Neuronal stem cell (in vitro differentiated cells): ENCODE measurements at regions not wholly inside any gene's neighbourhood (a gene's known extent, or its start where the extent isn't known, plus 50 kb on each side); places are given as distances from the start of the nearest gene placed in this dataset.
A peak's percentile ranks its signal among the peaks of the same experiment; 100 is the strongest.

Source experiments
- DNase-seq: peaks from one replicate; pipeline ENCODE4 v3.0.0-alpha.2; 2013; ENCODE audit warnings: low spot score
- H2AFZ ChIP-seq: one replicate; pipeline ENCODE4 v1.6.1; 2013; ENCODE audit warnings: mild to moderate bottlenecking, low read length, inconsistent platforms
- H2AK5ac ChIP-seq: 2 replicates; pipeline ENCODE4 v1.6.1; 2013; ENCODE audit warnings: low read depth, mild to moderate bottlenecking, inconsistent platforms, low read length, moderate library complexity, mixed read lengths
- H2BK120ac ChIP-seq: 2 replicates; pipeline ENCODE4 v1.6.1; 2013; ENCODE audit warnings: low read depth, mild to moderate bottlenecking, inconsistent platforms, low read length, moderate library complexity, mixed read lengths
- H2BK12ac ChIP-seq: one replicate; pipeline ENCODE4 v1.6.1; 2013; ENCODE audit warnings: low read length, inconsistent platforms
- H2BK15ac ChIP-seq: 2 replicates; pipeline ENCODE4 v1.6.1; 2013; ENCODE audit warnings: mild to moderate bottlenecking, low read length, inconsistent platforms, mixed read lengths
- H2BK5ac ChIP-seq: one replicate; pipeline ENCODE4 v1.6.1; 2013; ENCODE audit warnings: inconsistent platforms, mild to moderate bottlenecking, low read length, moderate library complexity
- H3K14ac ChIP-seq: one replicate; pipeline ENCODE4 v1.6.1; 2013; ENCODE audit warnings: low read length, inconsistent platforms
- H3K18ac ChIP-seq: 2 replicates; pipeline ENCODE4 v1.6.1; 2013; ENCODE audit warnings: low read length, inconsistent platforms
- H3K23ac ChIP-seq: 2 replicates; pipeline ENCODE4 v1.6.1; 2013; ENCODE audit warnings: low read depth, mild to moderate bottlenecking, mixed read lengths, low read length, inconsistent platforms; ENCODE audit not compliant: poor library complexity
- H3K27ac ChIP-seq: replicated peaks from 3 replicates; pipeline ENCODE4 v1.5.1; 2013; ENCODE audit warnings: low read length, inconsistent platforms
- H3K27me3 ChIP-seq, 3 experiments: 2 replicates each; pipeline ENCODE4 v1.6.1; 2013; ENCODE audit warnings: low read length in 3 of 3, mild to moderate bottlenecking in 2 of 3, inconsistent platforms in 1 of 3, low read depth in 1 of 3, mixed read lengths in 1 of 3, moderate library complexity in 1 of 3; ENCODE audit not compliant: control insufficient read depth in 3 of 3, insufficient read depth in 3 of 3
- H3K36me3 ChIP-seq, 2 donors: replicated peaks in 1 of 2; 2 replicates each; pipeline ENCODE4 v1.6.1; 2013; ENCODE audit warnings: low read length in 2 of 2; ENCODE audit not compliant: control insufficient read depth in 2 of 2, insufficient read depth in 2 of 2
- H3K4ac ChIP-seq: 2 replicates; pipeline ENCODE4 v1.6.1; 2013; ENCODE audit warnings: inconsistent platforms, mild to moderate bottlenecking, low read length, moderate library complexity
- H3K4me1 ChIP-seq, 2 donors: 1 replicate in 1 of 2; 2 replicates in 1 of 2; pipeline ENCODE4 v1.6.1; 2013; ENCODE audit warnings: low read length in 2 of 2, low read depth in 1 of 2; ENCODE audit not compliant: control insufficient read depth in 2 of 2, insufficient read depth in 1 of 2
- H3K4me2 ChIP-seq: one replicate; pipeline ENCODE4 v1.6.1; 2013; ENCODE audit warnings: mild to moderate bottlenecking, low read length, inconsistent platforms; ENCODE audit not compliant: insufficient read depth, poor library complexity, severe bottlenecking
- H3K4me3 ChIP-seq, 2 donors: 2 replicates each; pipeline ENCODE4 v1.5.1; 2013; ENCODE audit warnings: low read length in 2 of 2, mild to moderate bottlenecking in 2 of 2, inconsistent platforms in 1 of 2, moderate library complexity in 1 of 2
- H3K79me1 ChIP-seq: one replicate; pipeline ENCODE4 v1.6.1; 2013; ENCODE audit warnings: low read depth, mild to moderate bottlenecking, inconsistent platforms, low read length, moderate library complexity
- H3K9ac ChIP-seq: one replicate; pipeline ENCODE4 v1.6.1; 2013; ENCODE audit warnings: mild to moderate bottlenecking, low read depth, low read length, inconsistent platforms; ENCODE audit not compliant: poor library complexity
- H3K9me3 ChIP-seq, 2 donors: replicated peaks in 1 of 2; 2 replicates each; pipeline versions ENCODE3 to v1.6.1; 2013; ENCODE audit warnings: low read length in 2 of 2, mild to moderate bottlenecking in 2 of 2, inconsistent platforms in 1 of 2, low read depth in 1 of 2, mixed read lengths in 1 of 2, moderate library complexity in 1 of 2; ENCODE audit not compliant: control insufficient read depth in 2 of 2, insufficient read depth in 1 of 2
- H4K8ac ChIP-seq: one replicate; pipeline ENCODE4 v1.6.1; 2013; ENCODE audit warnings: low read depth, mild to moderate bottlenecking, inconsistent platforms, low read length, moderate library complexity
- H4K91ac ChIP-seq: one replicate; pipeline ENCODE4 v1.6.1; 2013; ENCODE audit warnings: low read length, low read depth, mild to moderate bottlenecking, inconsistent platforms; ENCODE audit not compliant: poor library complexity
- WGBS, 2 donors: extraction: QIAGEN DNeasy Blood & Tissue Kit; methylation state at CpG; one replicate each; pipeline ENCODE4 v1.1.7; 2013; ENCODE audit warnings: missing lambda C conversion rate in 2 of 2, mixed read lengths in 1 of 2; ENCODE audit not compliant: insufficient read length in 2 of 2, insufficient replicate concordance in 1 of 2; ENCODE audit errors: extremely low coverage in 2 of 2; 5-methylcytosine and 5-hydroxymethylcytosine counted together

DNA sequence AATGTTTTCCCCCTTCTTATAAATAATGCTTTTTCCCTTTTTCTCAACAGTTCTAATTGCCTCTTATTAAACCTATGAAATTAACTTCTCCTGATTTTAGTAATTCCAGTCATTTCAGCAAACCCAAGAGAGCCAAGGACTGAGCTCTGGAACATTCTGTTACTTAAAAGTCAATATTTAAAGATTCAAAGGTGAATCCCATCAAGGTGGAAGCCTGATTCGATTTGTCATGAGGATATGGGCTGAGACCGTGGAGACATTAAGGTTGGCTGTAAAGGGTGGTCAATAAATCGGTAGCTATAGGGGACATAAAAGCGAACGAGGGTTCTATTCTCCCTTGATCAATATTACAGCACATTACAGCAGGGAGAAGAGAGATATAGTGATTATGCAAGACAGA, 66.6 kb upstream of the NELL2 start:
- H3K9me3 ChIP-seq: no peaks in the 10 kb centered on the region
- H3K36me3 ChIP-seq: no peaks in the 10 kb centered on the region
- H4K91ac ChIP-seq: no peak overlapping the region
- no peak overlapping the region for H3K4me2 ChIP-seq
- no peak overlapping the region for H3K23ac ChIP-seq
- no peak overlapping the region for H3K4ac ChIP-seq
- peaks cover 0 to 3% (median 0%) of the 10 kb centered on the region in 3 experiments for H3K27me3 ChIP-seq
- no CpG with 5 or more reads among the region's 5 CpGs for WGBS, 2 donors
- H3K4me1 ChIP-seq: no peaks in the 10 kb centered on the region
- H3K4me3 ChIP-seq: no peak overlapping the region
- no peaks in the 10 kb centered on the region for H3K79me1 ChIP-seq
- no peak overlapping the region for H4K8ac ChIP-seq
- H2BK15ac ChIP-seq: no peak overlapping the region
- H2BK120ac ChIP-seq: no peak overlapping the region
- H3K27ac ChIP-seq: no peak overlapping the region
- H2BK5ac ChIP-seq: no peak overlapping the region
- H3K14ac ChIP-seq: no peak overlapping the region
- H3K9ac ChIP-seq: no peak overlapping the region
- H2BK12ac ChIP-seq: no peak overlapping the region
- no peak overlapping the region for H3K18ac ChIP-seq
- DNase-seq: no peak
- H2AK5ac ChIP-seq: no peak overlapping the region
- no peak overlapping the region for H2AFZ ChIP-seq

DNA sequence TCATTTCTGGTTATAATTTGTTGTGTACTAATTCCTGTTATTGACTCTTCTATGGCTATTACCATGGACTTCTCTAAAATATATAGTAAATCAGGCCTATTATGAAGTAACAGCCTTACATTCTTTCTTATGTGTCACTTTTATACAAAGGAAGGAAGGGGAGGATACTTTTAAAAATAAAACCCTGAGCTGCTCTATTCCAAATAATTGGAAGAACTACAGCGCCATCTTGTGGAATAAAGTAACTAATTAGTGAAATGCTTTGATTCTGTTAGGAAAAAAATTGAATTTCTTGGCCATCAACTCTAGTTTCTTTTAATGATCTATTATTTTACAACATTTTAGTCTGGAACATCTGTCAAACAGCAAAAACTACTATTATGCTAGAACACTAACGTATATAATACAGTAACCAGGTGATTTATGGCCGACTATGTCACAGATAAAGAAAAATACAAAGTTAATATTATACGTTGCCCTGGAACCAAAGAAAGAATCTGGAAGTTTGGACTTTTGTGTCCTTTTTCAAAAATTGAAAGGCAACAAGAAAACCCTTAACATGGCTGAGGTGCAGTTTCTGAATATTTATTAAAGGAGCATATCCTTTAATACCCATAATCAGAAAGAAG, 55.0 kb upstream of the NELL2 start:
- no peak overlapping the region for H3K4me3 ChIP-seq
- no CpG with 5 or more reads among the region's 4 CpGs for WGBS, 2 donors
- H4K91ac ChIP-seq: no peak overlapping the region
- no peak overlapping the region for H2AK5ac ChIP-seq
- no peak overlapping the region for H3K4ac ChIP-seq
- H3K4me1 ChIP-seq: peaks cover 0 to 4% of the 10 kb centered on the region in 2 donors
- H2AFZ ChIP-seq: peak overlapping the region; percentile 45
- H3K23ac ChIP-seq: no peak overlapping the region
- no peak overlapping the region for H4K8ac ChIP-seq
- no peaks in the 10 kb centered on the region for H3K27me3 ChIP-seq
- no peaks in the 10 kb centered on the region for H3K36me3 ChIP-seq
- H3K27ac ChIP-seq: no peak overlapping the region
- H3K79me1 ChIP-seq: no peaks in the 10 kb centered on the region
- H2BK5ac ChIP-seq: no peak overlapping the region
- DNase-seq: peak; percentile 58
- H2BK120ac ChIP-seq: no peak overlapping the region
- no peaks in the 10 kb centered on the region for H3K9me3 ChIP-seq
- H3K18ac ChIP-seq: no peak overlapping the region
- H3K14ac ChIP-seq: no peak overlapping the region
- no peak overlapping the region for H2BK15ac ChIP-seq
- H2BK12ac ChIP-seq: no peak overlapping the region
- H3K4me2 ChIP-seq: no peak overlapping the region
- H3K9ac ChIP-seq: no peak overlapping the region

DNA sequence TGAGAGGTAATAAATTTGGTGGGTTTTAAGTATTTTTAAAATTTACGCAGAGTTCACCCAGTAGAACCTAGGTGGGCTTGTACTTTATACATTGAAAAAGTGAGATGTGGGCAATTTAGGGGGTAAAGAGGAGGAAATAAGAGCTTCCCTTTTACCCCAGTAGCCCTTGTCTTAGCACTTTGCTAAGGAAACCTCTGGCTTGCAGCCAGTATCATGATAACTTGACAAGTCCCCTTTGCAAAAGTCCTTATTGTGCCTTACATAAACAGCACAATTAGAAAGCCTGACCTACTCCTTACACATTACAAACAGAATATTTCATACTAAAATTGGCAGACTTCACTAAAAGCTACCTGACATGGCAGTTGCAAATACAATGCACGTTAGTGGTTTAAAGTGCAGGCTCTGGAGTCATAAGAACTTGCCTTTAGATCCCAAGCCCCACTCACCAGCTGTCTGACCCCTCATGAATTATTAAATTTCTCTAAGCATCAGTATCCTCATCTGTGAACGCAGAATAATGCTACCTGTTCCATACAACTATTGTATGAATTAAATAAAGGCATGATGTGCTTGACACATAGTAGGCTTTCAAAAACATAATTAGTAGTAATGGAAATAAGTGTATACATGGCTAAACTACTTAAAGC, 53.2 kb upstream of the NELL2 start:
- H3K36me3 ChIP-seq: no peaks in the 10 kb centered on the region
- H3K14ac ChIP-seq: no peak overlapping the region
- H2BK12ac ChIP-seq: no peak overlapping the region
- no peaks in the 10 kb centered on the region for H3K9me3 ChIP-seq
- H3K18ac ChIP-seq: no peak overlapping the region
- H3K4me3 ChIP-seq: no peak overlapping the region
- H3K4ac ChIP-seq: no peak overlapping the region
- H3K27me3 ChIP-seq: no peaks in the 10 kb centered on the region
- H2AFZ ChIP-seq: no peak overlapping the region
- H3K9ac ChIP-seq: no peak overlapping the region
- no peak overlapping the region for H3K23ac ChIP-seq
- peaks cover 0 to 4% of the 10 kb centered on the region in 2 donors for H3K4me1 ChIP-seq
- no peak overlapping the region for H2BK15ac ChIP-seq
- WGBS, 2 donors: no CpG with 5 or more reads among the region's 3 CpGs
- H4K91ac ChIP-seq: no peak overlapping the region
- DNase-seq: no peak
- H3K4me2 ChIP-seq: no peak overlapping the region
- H3K79me1 ChIP-seq: no peaks in the 10 kb centered on the region
- H4K8ac ChIP-seq: no peak overlapping the region
- no peak overlapping the region for H3K27ac ChIP-seq
- no peak overlapping the region for H2AK5ac ChIP-seq
- H2BK120ac ChIP-seq: no peak overlapping the region
- no peak overlapping the region for H2BK5ac ChIP-seq
